Head of caudate nucleus (tissue), 42 donors: ENCODE measurements at regions not wholly inside any gene's neighbourhood (a gene's known extent, or its start where the extent isn't known, plus 50 kb on each side); places are given as distances from the start of the nearest gene placed in this dataset.
"Not testable (repeated sequence)": the region's sequence is repeated elsewhere in the genome, so short reads cannot be mapped to it uniquely, and the experiment has no call there.

Source experiments
- DNase-seq, 42 donors: peaks; one replicate each; pipeline versions ENCODE4 v3.0.0 to v3.0.0-alpha.2; 2020 to 2021; ENCODE audit warnings: mixed read lengths in 7 of 42
- intact Hi-C: fragments of 100-400 bp; cut with DNase I; formaldehyde crosslinking; loops from one replicate; pipeline ENCODE4 v1.15.0; 2022

- intact Hi-C loops = no loop called here
- no peak for DNase-seq
These were observed 414.4 kb upstream of the LRRC3B start for GRCh38 chr3:26208201-26208600.

- intact Hi-C loops = no loop called here
- no peak for DNase-seq
These were observed 392.8 kb upstream of the LRRC3B start for GRCh38 chr3:26229801-26230200.

GRCh38 chr3:26233374-26233773 lies 389.2 kb upstream of the LRRC3B start:
- DNase-seq = no peak
- intact Hi-C loops = no loop called here

- DNase-seq = no peak
- intact Hi-C loops = no loop called here
These were observed 386.0 kb upstream of the LRRC3B start for GRCh38 chr3:26236531-26236930.

- intact Hi-C loops = no loop called here
- peak in 16 of 42 donors; percentile 4 to 44 (median 14) for DNase-seq
These were observed 385.4 kb upstream of the LRRC3B start for GRCh38 chr3:26237036-26237682.

- intact Hi-C loops, DNase-seq: not testable (repeated sequence)
These were observed 378.0 kb upstream of the LRRC3B start for GRCh38 chr3:26244586-26244985.

- no peak for DNase-seq
- intact Hi-C loops = no loop called here
These were observed 377.3 kb upstream of the LRRC3B start for GRCh38 chr3:26245236-26245635.

GRCh38 chr3:26246901-26247300 lies 375.7 kb upstream of the LRRC3B start:
- intact Hi-C loops = no loop called here
- no peak for DNase-seq

- DNase-seq = no peak
- intact Hi-C loops = no loop called here
These were observed 374.9 kb upstream of the LRRC3B start for GRCh38 chr3:26247712-26248111.

GRCh38 chr3:26252001-26252400 lies 370.6 kb upstream of the LRRC3B start:
- intact Hi-C loops = no loop called here
- DNase-seq = no peak

GRCh38 chr3:26256224-26256623 lies 366.3 kb upstream of the LRRC3B start:
- DNase-seq = no peak
- intact Hi-C loops = no loop called here

GRCh38 chr3:26259176-26259575 lies 363.4 kb upstream of the LRRC3B start:
- DNase-seq = no peak
- intact Hi-C loops = no loop called here

- intact Hi-C loops = no loop called here
- no peak for DNase-seq
These were observed 362.4 kb upstream of the LRRC3B start for GRCh38 chr3:26260139-26260538.

GRCh38 chr3:26264708-26265107 lies 357.9 kb upstream of the LRRC3B start:
- intact Hi-C loops = no loop called here
- DNase-seq = no peak

GRCh38 chr3:26271848-26272247 lies 350.7 kb upstream of the LRRC3B start:
- intact Hi-C loops = no loop called here
- no peak for DNase-seq

GRCh38 chr3:26273196-26273595 lies 349.4 kb upstream of the LRRC3B start:
- intact Hi-C loops = no loop called here
- no peak for DNase-seq

GRCh38 chr3:26279091-26279490 lies 343.5 kb upstream of the LRRC3B start:
- no peak for DNase-seq
- intact Hi-C loops = no loop called here

- intact Hi-C loops = no loop called here
- DNase-seq = no peak
These were observed 342.1 kb upstream of the LRRC3B start for GRCh38 chr3:26280517-26280916.

GRCh38 chr3:26281284-26281985 lies 341.1 kb upstream of the LRRC3B start:
- DNase-seq = no peak
- intact Hi-C loops = no loop called here

GRCh38 chr3:26284503-26284902 lies 338.1 kb upstream of the LRRC3B start:
- DNase-seq, intact Hi-C loops: not testable (repeated sequence)

GRCh38 chr3:26291840-26292239 lies 330.7 kb upstream of the LRRC3B start:
- intact Hi-C loops = no loop called here
- DNase-seq = no peak
